Panc1 (cell line): ENCODE measurements at regions not wholly inside any gene's neighbourhood (a gene's known extent, or its start where the extent isn't known, plus 50 kb on each side); places are given as distances from the start of the nearest gene placed in this dataset.

ENCODE experiments used
- ATAC-seq: fragments of 200-7000 bp; cut with Tn5 transposase; 2 replicates; pipeline ENCODE4 v1.9.1; 2020; ENCODE audit warnings: mild to moderate bottlenecking, moderate library complexity
- BruUV-seq: library from RNA; stranded (reverse); fragments of 400-500 nt; replicated peaks from 2 replicates; lab custom pipeline; 2021; lab: Mats Ljungman, UMichigan
- CTCF ChIA-PET: fragments of 300-600 bp; sonication (Branson Sonifier 250); formaldehyde crosslinking; loops from one replicate; lab custom pipeline; 2022; ENCODE audit warnings: antibody characterized with exemption; lab: Charles Lee
- POLR2A ChIA-PET: fragments of 300-600 bp; sonication (Branson Sonifier 250); formaldehyde crosslinking; loops from one replicate; lab custom pipeline; 2022; ENCODE audit warnings: antibody characterized with exemption; lab: Charles Lee
- DNase-seq: peaks from one replicate; pipeline ENCODE4 v3.0.0-alpha.2; 2010; ENCODE audit warnings: low read depth, low spot score
- H3K27ac ChIP-seq: 2 replicates; pipeline ENCODE4 v1.5.1; 2011; ENCODE audit warnings: mild to moderate bottlenecking, low read length, inconsistent platforms
- H3K27me3 ChIP-seq: fragments of 200-500 bp; sonication (Bioruptor generic); 2 replicates; pipeline ENCODE4 v1.6.0; 2014; ENCODE audit warnings: low read length, inconsistent platforms; ENCODE audit not compliant: control insufficient read depth, insufficient read depth
- H3K36me3 ChIP-seq: fragments of 200-500 bp; sonication (Bioruptor generic); 2 replicates; pipeline ENCODE4 v1.5.1; 2014; ENCODE audit warnings: inconsistent platforms, mild to moderate bottlenecking, low read length, moderate library complexity; ENCODE audit not compliant: control insufficient read depth, insufficient read depth
- H3K4me1 ChIP-seq: 2 replicates; pipeline ENCODE4 v1.5.1; 2011; ENCODE audit warnings: inconsistent platforms, mild to moderate bottlenecking, low read length, moderate library complexity; ENCODE audit not compliant: control insufficient read depth, insufficient read depth
- H3K4me3 ChIP-seq, 2 experiments: 2 replicates each; pipeline ENCODE4 v1.5.1; 2011 to 2012; ENCODE audit warnings: low read depth in 2 of 2, low read length in 2 of 2, mild to moderate bottlenecking in 2 of 2, inconsistent platforms in 1 of 2, moderate library complexity in 1 of 2
- H3K9me3 ChIP-seq: fragments of 200-500 bp; sonication (Bioruptor generic); 2 replicates; pipeline ENCODE4 v1.5.1; 2014; ENCODE audit warnings: low read depth, mild to moderate bottlenecking, inconsistent platforms, low read length, moderate library complexity; ENCODE audit not compliant: control insufficient read depth, insufficient read depth
- CTCF ChIP-seq: fragments of 450-650 bp; IDR thresholded peaks from 2 replicates; pipeline ENCODE4 v1.5.1; 2017; ENCODE audit warnings: mild to moderate bottlenecking
- POLR2AphosphoS5 ChIP-seq: IDR thresholded peaks from 2 replicates; pipeline ENCODE4 v1.6.1; 2012; ENCODE audit warnings: mild to moderate bottlenecking, low read depth, low read length, moderate library complexity
- REST ChIP-seq, 2 experiments: IDR thresholded peaks; 2 replicates each; pipeline ENCODE4 v1.6.1; 2011 to 2012; ENCODE audit warnings: low read depth in 2 of 2, control low read depth in 1 of 2, low read length in 1 of 2, mild to moderate bottlenecking in 1 of 2, moderate library complexity in 1 of 2; ENCODE audit not compliant: insufficient read depth in 1 of 2
- SIN3A ChIP-seq: IDR thresholded peaks from 2 replicates; pipeline ENCODE4 v1.6.1; 2012; ENCODE audit warnings: low read depth, mild to moderate bottlenecking, low read length, moderate library complexity, borderline replicate concordance; ENCODE audit not compliant: insufficient read depth
- TCF7L2 ChIP-seq: IDR thresholded peaks from 2 replicates; pipeline ENCODE4 v1.6.1; 2011; ENCODE audit warnings: mild to moderate bottlenecking, low read depth, low read length, inconsistent platforms
- in situ Hi-C: cut with HindIII; loops from 2 replicates; pipeline ENCODE4 v1.10.0; 2016; ENCODE audit warnings: low sequenced_read_pairs, low pct_unique_long_range_greater_than_20kb
- intact Hi-C: fragments of 100-400 bp; cut with micrococcal nuclease; formaldehyde crosslinking; loops from one replicate; pipeline ENCODE4 v1.10.0; 2022; ENCODE audit not compliant: unreplicated experiment

GRCh38 chr10:124265391-124265745 is 153.4 kb downstream of the OAT start:
- ATAC-seq (no peak), DNase-seq (no peak)
- intact Hi-C loops (no loop called here), in situ Hi-C loops (no loop called here)
- Histone ChIP-seq H3K27me3 (no peaks in the 10 kb centered on the region), H3K4me3 (no peak overlapping the region), H3K9me3 (no peaks in the 10 kb centered on the region), H3K4me1 (no peaks in the 10 kb centered on the region), H3K27ac (no peak overlapping the region), H3K36me3 (no peaks in the 10 kb centered on the region)
- BruUV-seq = no TSS peak
- ChIA-PET CTCF (no interaction called here), POLR2A (no interaction called here)
- TF ChIP-seq POLR2AphosphoS5 (no peak), CTCF (no peak), SIN3A (no peak), REST (IDR thresholded peaks at IDR 0.05; ENCODE audit: insufficient read depth in 1 of 2, low read depth in 2 of 2, low read length in 1 of 2) (no peak), TCF7L2 (no peak)

GRCh38 chr10:124264711-124265390 is 153.9 kb downstream of the OAT start:
- no peak overlapping the region for H3K27ac ChIP-seq
- intact Hi-C loops (no loop called here), in situ Hi-C loops (no loop called here)
- ChIA-PET CTCF (no interaction called here), POLR2A (no interaction called here)
- no peak for TF ChIP-seq CTCF
- TF ChIP-seq POLR2AphosphoS5 = no peak
- TF ChIP-seq REST (IDR thresholded peaks at IDR 0.05; ENCODE audit: insufficient read depth in 1 of 2, low read depth in 2 of 2, low read length in 1 of 2) = no peak
- no peak for TF ChIP-seq SIN3A
- no peak for TF ChIP-seq TCF7L2
- no peaks in the 10 kb centered on the region for H3K27me3 ChIP-seq
- no TSS peak for BruUV-seq
- no peaks in the 10 kb centered on the region for H3K9me3 ChIP-seq
- no peak for ATAC-seq
- no peak for DNase-seq
- no peaks in the 10 kb centered on the region for H3K4me1 ChIP-seq
- H3K4me3 ChIP-seq = no peak overlapping the region
- H3K36me3 ChIP-seq = no peaks in the 10 kb centered on the region
